GM13976 (cell line): ENCODE measurements at regions not wholly inside any gene's neighbourhood (a gene's known extent, or its start where the extent isn't known, plus 50 kb on each side); places are given as distances from the start of the nearest gene placed in this dataset.
"Not testable (repeated sequence)": the region's sequence is repeated elsewhere in the genome, so short reads cannot be mapped to it uniquely, and the experiment has no call there.

Source experiments
- DNase-seq: peaks from one replicate; pipeline ENCODE4 v3.0.0; 2012; ENCODE audit warnings: low spot score
- CTCF ChIP-seq: IDR thresholded peaks from 2 replicates; pipeline ENCODE4 v1.5.1; 2012; ENCODE audit warnings: borderline replicate concordance, mild to moderate bottlenecking; ENCODE audit not compliant: insufficient read depth; ENCODE audit errors: extremely low read depth, missing control alignments, control extremely low read depth
- in situ Hi-C: fragments of 300-500 bp; cut with MboI; formaldehyde crosslinking; loops from one replicate; pipeline ENCODE4 v1.12.0; 2022; ENCODE audit warnings: low sequenced_read_pairs, mixed read lengths, inconsistent platforms; ENCODE audit not compliant: unreplicated experiment

GRCh38 chr1:95653618-95654017, 419.6 kb downstream of the RWDD3 start:
- DNase-seq, result no peak
- no peak for TF ChIP-seq CTCF
- in situ Hi-C loops, result no loop called here

GRCh38 chr1:95655321-95656020, 421.5 kb downstream of the RWDD3 start:
- in situ Hi-C loops, result no loop called here
- no peak for DNase-seq
- no peak for TF ChIP-seq CTCF

GRCh38 chr1:95657248-95657647, 423.2 kb downstream of the RWDD3 start:
- in situ Hi-C loops, result no loop called here
- DNase-seq, result no peak
- TF ChIP-seq CTCF, result no peak

GRCh38 chr1:95659166-95659565, 425.2 kb downstream of the RWDD3 start:
- in situ Hi-C loops, result no loop called here
- no peak for DNase-seq
- no peak for TF ChIP-seq CTCF

GRCh38 chr1:95659588-95659987, 425.6 kb downstream of the RWDD3 start:
- TF ChIP-seq CTCF, result no peak
- no peak for DNase-seq
- in situ Hi-C loops, result no loop called here

GRCh38 chr1:95660736-95661135, 426.7 kb downstream of the RWDD3 start:
- in situ Hi-C loops, result no loop called here
- TF ChIP-seq CTCF, result no peak
- no peak for DNase-seq

- DNase-seq, in situ Hi-C loops: not testable (repeated sequence)
Measured at GRCh38 chr1:95663530-95663929, 429.5 kb downstream of the RWDD3 start.
